Left lobe of liver (tissue), 2 donors: ENCODE measurements at regions not wholly inside any gene's neighbourhood (a gene's known extent, or its start where the extent isn't known, plus 50 kb on each side); places are given as distances from the start of the nearest gene placed in this dataset.

Experiments used
- ATAC-seq: fragments of 200-7000 bp; cut with Tn5 transposase; one replicate; pipeline ENCODE4 v1.9.1; 2020; ENCODE audit warnings: mild to moderate bottlenecking, moderate library complexity
- DNase-seq: peaks from one replicate; pipeline ENCODE4 v3.0.0-alpha.2; 2020; ENCODE audit warnings: low spot score
- donor health status: DM: no; HTN: no; CAD: no; lungs with moderate emphysema.
- donor health status: DM: no; HTN: yes; CAD: no.

DNA sequence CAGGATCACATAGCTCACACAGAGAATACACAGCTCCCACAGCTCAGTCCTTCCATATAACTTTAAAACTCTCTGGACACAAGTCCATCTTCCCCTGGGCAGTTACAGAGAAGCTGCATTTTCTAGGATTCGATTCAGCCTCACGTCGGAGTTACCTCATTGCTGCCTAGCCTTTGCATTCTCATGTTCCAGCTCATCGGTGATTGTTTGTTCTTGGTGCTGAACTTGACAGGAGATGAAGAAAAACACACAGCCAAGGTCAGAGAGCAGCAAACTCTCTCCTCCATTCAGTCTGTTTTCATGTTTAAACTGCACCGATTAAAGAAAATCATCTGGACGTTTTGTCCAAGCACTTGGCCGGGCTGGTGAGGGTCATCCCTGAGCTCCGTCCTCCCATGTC lies 375.5 kb upstream of the CFAP20DC start:
- ATAC-seq = no peak
- DNase-seq = no peak

DNA sequence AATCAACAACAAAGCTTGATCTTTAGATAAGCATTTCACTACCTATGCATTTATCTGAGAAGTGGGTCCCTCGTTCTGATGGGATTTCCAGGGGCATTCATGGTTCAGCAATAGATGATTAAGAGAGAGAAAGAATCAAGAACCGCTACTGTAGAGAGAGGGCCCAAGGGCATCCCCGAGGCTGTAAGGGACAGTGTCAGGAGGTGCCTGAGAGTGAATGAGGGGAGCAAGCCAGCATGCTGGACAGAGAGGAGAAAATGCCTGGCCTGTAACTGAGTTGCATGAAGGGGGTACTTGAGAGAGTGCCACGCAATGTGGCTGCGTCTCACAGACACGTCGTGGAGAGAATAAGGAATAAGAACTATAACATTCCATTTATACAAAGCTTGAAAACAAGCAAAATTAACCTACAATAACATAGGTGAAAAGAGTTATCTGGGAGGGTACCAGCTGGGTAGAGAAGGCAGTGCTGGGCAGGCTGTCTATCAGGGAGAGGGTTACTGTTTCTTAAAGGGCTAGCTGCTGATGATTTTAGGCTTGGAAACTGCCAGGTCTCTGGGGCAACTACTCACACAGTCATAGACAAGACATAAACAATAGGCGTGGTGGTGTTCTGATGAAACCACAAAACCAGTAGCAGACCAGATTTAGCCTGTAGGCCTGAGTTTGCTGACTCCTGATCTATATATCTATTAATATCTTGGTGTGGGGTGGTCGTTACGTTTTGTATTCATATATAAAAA lies 374.6 kb upstream of the CFAP20DC start:
- DNase-seq (no peak), ATAC-seq (no peak)

DNA sequence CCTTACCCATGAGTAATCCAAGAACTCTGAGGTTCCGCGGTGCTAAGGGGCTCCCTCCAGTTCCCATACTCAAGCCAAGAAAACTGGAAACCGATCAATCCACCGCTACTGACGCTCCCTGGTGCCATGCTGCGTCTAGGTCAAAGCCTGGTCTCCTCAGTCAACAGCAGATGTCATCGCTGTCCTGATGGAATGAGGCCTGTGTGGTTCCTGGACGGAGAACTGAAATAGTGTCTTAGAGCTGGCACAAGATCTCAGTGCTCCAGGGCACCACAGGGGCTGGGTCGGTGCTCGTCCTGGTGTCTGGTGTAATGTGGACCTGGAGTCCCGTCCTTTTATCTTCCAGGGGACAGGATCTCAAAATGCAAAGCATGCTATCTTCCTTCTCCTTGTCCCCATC lies 373.9 kb upstream of the CFAP20DC start:
- ATAC-seq = no peak
- DNase-seq = no peak

DNA sequence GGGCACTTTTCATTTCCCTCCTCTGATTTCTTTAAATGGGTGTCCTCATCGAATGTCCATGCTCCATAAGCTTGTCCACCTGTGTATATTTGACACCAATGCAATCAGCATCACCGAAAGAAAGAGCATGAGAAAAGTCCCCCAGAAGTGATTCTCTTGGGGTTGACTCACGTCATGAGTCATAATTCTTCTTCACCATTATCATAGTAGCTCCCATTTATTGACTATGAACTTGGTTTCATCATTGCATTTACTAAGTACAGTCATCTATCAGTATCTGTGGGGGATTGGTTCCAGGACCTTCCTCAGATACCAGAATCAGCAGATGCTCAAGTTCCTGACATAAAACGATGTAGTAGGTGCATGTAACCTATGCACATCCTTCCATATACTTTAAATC lies 372.5 kb upstream of the CFAP20DC start:
- ATAC-seq (no peak), DNase-seq (no peak)

DNA sequence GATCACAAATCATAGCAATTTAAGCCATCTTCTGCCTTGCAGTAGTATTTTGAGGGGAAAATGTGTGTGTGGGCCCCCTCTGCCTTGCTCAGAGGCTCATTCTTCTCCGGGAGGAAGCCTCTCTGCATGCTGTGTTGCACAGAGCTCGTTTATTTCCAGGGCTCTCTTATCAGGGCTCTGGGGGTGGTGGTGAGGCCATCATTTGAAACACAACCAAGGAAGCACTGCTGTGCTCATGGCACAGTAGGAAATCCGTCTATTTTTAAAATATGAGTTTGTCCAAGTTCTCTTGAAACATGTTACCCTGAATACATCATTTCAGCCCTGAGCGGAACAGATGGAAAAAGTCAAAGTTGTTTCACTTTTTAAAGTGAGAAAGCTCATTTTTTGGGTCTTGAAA lies 369.0 kb upstream of the CFAP20DC start:
- DNase-seq (no peak), ATAC-seq (no peak)

DNA sequence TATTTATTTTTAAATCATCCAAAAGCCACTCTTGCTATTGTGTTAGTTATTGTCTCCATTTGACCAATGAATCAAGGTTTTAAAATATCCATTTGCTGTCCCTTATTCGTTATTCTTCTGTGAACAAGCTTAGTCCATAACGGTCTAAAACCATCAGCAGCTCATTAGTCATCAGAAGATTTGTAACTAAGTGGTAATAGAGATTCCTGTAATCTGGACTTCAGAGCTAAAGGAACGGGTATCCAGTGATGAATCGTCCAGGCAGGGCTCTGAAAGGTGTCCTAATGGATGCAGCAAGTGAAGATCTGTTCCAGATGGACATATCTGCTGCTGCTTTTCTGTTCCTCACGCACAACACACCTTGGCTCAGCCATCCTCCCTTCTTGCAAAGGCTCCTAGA lies 362.7 kb upstream of the CFAP20DC start:
- no peak for ATAC-seq

DNA sequence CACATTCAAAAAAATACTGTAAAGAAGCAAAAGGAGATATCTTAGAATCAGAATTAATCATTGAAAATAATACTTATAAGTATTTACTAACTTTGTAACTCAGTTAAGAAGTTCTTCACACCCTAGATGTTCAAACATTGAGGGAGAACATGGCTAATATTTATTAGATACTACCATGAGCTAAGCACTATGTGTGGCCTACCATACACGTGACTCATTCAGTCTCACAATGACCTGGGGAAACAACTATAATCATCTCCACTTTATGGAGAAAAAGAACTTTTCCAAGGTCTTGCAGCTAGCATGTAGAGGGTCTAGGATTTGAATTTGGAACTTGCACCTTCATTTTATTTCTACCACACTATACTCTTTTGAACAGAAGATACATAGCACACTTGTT lies 361.9 kb upstream of the CFAP20DC start:
- DNase-seq (no peak), ATAC-seq (no peak)

More for the DNA sequence above, 362.7 kb upstream of the CFAP20DC start:
- DNase-seq = no peak

DNA sequence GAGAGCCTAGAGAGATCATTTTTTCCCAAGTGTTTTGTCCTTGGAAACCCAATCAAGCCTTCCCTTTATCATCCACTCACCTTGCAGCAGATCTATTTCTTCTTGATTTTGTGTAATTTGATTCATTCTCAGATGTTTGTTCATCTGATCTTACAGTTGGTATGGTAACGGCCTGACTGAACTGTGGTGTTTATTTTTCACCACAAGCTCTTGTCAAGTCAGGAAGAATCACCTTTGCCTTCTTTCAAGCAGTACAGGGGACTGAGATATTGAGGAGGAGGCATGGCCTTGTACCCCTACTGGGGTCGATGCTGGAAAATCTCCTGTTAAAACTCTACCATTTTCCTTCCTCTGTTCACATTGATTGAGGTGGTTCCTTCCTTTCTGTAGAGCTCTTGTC lies 361.4 kb upstream of the CFAP20DC start:
- ATAC-seq = no peak
- no peak for DNase-seq

DNA sequence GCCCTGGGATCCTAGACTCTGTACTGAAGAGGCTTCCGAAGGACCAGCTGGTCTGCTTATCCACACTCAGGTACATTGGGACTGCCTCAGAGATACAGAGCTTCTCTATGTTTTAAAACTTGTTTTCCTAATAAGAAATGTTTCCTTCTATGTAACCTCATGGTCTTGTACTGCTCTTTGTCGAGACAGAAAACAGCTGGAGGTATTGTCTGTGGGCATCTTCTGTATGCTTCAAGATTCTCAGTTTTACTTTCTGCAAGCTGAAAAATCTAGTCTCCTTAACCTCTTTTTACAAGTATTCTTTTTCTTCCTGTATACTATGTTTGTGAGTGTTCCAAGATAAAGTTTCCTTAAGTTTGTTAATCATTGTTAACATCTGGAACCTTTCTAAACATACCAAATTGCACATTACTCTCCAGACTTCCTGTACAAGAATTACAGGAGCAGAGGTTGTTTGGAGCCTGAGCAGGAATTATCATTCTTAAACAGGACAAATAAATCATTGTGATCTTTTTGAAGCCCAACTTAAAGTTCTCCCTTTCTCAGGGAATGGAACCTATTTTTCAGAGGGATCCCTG lies 358.3 kb upstream of the CFAP20DC start:
- DNase-seq (no peak), ATAC-seq (no peak)

DNA sequence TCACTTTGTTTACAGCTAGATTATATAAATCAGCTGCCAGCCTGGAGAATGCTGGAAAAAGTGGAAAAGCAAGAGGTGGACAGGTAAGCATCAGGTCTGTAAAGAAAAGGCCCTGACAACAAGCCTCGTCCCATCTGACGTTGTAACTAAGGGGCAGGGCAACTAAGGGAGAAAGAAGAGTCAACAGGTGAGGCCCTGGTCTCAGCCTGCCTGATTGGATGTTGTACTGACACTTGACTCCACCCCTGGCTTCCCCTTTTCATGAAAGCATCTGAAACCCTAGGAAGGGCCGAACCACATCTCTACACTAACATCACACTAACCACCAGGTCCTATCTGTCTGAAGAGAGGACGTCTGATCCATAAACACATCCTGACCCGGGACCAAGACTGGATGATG lies 357.6 kb upstream of the CFAP20DC start:
- ATAC-seq (no peak), DNase-seq (no peak)

DNA sequence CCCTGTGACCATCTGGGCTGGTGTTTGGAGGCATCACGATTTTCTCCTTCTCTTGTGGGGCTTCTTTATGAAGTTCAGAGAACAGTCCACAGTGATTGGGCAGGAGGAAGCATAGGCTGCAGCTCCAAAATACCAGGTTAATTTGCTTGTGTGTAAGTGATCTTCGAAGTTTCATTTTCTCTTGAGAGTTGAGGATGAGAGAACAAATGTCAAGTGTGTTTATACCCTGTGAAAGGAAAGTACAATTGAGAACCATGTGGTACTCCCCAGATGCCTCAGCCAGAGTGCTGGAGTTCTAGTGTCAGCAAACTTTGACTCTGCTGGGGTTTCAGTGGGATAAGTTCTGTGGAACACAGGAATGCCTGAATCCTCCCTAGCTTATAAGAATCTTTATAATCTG lies 357.1 kb upstream of the CFAP20DC start:
- ATAC-seq = no peak
- no peak for DNase-seq

DNA sequence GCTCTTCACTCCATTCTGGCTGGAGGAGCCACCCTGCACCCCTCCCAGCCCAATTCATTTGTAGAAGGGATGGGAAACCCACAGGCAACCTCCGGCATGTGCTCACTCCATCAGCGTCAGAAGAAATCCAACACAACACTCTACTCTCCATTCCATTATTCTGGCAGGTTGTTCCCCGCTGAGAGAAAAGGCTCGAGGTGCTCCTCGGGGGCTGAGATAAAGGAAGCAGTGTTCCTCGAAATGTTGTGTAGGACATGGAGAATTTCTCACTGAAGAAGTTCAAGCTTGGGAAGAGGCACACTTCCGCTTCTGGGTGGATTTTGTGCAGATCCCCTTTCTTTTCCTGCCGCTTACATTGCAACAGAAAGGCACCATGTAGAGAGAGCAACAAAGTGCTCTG lies 355.0 kb upstream of the CFAP20DC start:
- ATAC-seq = no peak
- DNase-seq = no peak

DNA sequence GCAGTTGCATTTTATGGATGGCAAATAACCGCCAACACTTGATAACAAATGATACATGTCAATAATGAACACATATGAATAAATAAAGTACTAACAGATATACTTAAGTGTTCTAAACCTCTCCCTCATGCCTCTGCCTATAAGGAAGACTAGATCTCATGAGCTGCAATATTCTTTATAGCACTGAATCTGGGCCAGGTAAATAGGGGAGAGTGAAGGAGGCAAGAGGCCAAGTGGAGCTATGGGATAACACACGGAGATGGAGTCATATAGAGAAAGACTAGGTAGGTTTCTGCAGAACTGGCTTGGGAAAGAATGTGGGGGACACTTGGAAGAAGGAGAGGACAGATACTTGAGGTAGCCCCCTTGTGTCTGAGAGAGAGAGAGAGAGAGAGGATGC lies 354.2 kb upstream of the CFAP20DC start:
- no peak for ATAC-seq
- no peak for DNase-seq

DNA sequence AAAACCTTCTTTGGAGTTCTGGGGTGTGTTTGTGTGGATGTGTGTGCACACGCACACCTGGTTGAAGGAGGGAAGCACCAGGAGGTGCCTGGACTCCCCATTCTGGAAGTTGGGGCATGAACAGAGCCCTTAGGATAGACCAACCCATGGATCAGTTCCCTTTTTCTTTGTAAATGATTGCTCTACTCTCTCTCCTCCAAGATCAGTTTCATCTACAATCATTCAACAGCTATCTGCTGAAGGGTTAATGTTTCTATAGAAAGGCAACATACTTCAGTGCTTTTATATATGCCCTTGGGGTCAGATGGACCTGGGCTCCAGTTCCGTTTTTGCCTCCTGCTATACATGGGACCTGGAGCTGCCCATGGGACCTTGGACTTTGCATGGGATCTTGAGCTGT lies 352.1 kb upstream of the CFAP20DC start:
- ATAC-seq (no peak), DNase-seq (no peak)

DNA sequence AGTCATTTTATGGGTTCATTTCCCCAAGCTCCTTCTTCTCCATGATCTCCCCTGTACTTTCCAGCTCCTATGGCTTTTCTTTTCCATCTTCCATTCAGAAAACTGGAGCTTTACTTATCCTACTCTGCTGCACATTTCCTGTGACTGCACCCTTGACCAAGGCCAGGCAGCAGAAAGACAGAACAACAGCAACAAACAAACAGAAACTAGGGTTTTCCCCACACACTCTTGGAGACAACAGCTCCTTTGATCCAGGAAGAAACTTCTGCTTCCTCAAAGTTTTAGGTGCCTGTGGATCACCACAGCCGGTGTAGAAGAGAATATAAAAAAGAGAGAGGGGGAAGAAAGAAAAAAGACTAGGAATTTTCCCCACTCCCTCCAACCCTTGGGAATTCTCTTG lies 342.3 kb upstream of the CFAP20DC start:
- ATAC-seq = no peak

DNA sequence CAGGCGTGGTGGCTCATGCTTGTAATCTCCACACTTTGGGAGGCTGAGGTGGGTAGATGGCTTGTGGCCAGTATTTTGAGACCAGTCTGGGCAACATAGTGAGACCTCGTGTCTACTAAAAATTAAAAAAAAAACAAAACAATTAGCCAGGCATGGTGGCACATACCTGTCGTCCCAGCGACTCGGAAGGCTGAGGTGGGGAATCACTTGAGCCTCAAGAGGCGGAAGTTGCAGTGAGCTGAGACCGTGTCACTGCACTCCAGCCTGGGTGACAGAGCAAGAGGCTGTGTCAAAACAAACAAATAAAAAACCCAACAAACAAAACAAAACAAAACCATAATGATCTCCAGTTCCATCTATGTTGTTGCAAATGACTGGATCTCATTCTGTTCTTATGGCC lies 341.3 kb upstream of the CFAP20DC start:
- DNase-seq (no peak), ATAC-seq (no peak)

More for the DNA sequence above, 342.3 kb upstream of the CFAP20DC start:
- DNase-seq = no peak

DNA sequence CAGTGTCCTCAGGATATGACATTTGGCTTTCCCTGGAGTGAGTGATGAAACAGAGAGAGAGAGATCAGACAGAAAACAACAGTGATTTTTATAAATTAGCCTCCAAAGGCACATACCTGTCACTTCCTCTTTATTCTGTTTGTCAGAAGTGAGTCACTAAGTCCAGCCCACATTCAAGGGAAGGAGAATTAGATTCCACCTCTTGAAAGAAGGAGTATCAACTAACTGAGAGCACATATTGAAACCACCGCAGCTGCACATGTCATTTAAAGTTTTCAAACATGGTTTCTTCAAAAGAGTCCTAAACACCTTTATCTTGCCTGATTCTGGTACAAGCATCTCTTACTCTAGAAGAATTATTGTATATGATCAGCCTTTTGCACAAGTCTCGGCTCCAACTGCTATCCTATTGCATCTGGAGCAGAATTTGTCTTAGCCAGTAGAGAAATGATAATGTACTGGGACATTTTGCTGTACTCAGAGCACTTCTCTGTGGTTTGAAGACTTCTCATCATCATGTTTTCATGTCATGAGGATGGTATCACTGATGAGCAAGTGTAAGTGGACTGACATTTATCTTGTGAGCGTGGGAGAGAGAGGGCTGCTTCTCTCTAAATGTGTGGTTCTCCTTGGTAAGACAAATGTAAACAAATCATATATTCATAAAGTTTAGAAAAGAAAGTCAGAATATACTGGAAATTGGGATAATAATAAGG lies 338.9 kb upstream of the CFAP20DC start:
- ATAC-seq (no peak), DNase-seq (no peak)

DNA sequence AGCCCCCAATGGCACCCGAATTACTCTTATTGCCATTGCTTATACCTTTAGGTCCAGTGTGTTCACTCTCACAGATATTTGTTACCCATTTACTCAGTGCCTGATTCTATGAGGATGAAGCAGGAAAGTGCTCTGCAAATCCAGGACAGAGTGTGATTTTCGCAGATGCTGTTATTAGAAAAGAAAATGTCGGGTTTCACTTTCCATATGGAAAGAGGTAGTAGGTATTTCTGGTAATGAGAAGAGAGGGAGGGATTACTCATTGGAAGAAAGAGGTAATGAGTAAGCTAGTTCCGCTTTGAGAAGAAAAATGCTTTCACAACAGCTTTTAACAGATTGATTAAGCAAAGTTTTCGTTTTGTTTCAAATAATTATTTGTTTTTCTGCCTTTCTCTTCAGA lies 336.3 kb upstream of the CFAP20DC start:
- DNase-seq = no peak
- no peak for ATAC-seq

DNA sequence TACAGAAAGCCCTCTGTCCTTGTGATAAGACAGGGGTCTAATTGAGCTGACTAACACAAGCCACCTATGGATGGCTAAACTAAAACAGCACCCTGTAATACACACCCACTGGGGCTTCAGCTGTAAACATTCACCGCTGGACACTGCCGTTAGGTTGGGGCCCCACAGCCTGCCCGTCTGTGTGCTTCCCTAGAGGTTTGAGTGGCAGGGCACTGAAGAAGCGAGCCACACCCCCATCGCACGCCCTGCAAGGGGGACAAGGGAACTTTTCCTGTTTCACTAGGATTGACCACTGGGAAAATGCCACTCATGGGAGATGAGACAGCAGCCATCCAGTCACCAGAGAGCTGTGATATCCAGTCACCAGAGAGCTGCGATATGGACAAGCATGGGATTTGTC lies 335.7 kb upstream of the CFAP20DC start:
- ATAC-seq (no peak), DNase-seq (no peak)

DNA sequence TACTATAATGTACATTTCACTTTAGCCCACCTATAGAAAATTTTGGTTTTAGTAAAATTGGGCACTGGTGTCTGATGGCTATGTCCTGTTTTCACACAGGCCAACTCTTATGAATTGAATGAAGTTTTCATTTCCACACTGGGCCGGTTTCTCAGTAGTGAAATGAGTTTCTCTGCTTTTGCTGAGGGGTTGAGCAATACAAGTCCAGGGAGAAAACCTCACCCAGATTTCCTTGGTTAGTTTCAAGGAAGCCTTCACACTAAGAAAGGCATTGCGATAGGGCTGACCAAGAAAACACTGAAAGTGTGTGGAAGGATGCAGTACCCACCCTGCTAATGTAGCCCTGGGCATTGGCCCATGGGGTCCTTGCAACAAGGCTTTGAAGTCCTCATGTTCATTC lies 331.5 kb upstream of the CFAP20DC start:
- DNase-seq (no peak), ATAC-seq (no peak)

DNA sequence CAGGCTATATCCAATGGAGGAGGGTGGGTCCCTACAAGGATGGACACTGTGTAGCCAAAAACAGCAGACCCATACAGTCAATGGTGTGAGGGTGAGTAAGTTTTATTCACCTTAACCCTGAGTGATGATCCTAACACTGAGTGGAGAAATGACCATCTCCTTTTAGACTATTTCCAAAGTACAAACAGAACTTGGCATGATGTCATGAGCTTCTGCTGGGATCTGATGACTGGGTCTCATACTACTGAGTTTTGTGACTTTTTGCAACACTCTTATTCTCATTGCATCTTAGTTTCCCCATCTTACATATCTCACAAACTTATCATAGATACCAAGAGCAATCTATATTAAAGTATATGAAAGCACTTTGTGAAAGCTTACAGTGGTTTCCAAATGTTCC lies 330.3 kb upstream of the CFAP20DC start:
- ATAC-seq = no peak
- DNase-seq = no peak

DNA sequence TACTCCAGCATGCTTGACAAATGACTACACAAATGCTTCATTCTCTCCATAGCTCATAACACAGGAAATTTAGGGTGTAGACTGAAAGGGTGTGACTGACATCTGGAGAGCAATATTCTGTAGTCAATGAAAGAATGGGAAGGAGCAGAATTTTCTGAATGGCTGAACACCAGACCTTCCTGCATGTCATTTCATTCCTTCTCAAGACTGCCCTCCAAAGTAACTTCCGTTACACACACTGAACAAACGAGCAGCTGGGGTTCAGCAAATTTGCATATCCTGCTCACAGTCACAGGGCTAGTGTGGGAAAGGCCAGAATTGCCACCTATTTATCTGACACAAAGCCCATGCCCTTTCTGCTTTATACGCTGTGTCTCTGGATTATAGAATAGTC lies 325.0 kb upstream of the CFAP20DC start:
- ATAC-seq = no peak
- DNase-seq = no peak
